ENCODE measurements at regions not wholly inside any gene's neighbourhood (a gene's known extent, or its start where the extent isn't known, plus 50 kb on each side); places are given as distances from the start of the nearest gene placed in this dataset.

GRCh38 chr17:74078363-74078941 lies 125.0 kb upstream of the RPL38 start:
- Histone ChIP-seq H3K4me3 (no peak overlapping the region), H3K27me3 (no peaks in the 10 kb centered on the region), H3K27ac (no peak overlapping the region), H3K9me3 (no peaks in the 10 kb centered on the region), H3K36me3 (no peaks in the 10 kb centered on the region), H3K4me1 (no peaks in the 10 kb centered on the region)
- TF ChIP-seq, protein P1, sequence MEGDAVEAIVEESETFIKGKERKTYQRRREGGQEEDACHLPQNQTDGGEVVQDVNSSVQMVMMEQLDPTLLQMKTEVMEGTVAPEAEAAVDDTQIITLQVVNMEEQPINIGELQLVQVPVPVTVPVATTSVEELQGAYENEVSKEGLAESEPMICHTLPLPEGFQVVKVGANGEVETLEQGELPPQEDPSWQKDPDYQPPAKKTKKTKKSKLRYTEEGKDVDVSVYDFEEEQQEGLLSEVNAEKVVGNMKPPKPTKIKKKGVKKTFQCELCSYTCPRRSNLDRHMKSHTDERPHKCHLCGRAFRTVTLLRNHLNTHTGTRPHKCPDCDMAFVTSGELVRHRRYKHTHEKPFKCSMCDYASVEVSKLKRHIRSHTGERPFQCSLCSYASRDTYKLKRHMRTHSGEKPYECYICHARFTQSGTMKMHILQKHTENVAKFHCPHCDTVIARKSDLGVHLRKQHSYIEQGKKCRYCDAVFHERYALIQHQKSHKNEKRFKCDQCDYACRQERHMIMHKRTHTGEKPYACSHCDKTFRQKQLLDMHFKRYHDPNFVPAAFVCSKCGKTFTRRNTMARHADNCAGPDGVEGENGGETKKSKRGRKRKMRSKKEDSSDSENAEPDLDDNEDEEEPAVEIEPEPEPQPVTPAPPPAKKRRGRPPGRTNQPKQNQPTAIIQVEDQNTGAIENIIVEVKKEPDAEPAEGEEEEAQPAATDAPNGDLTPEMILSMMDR (IDR thresholded peaks at IDR 0.05), result no peak
- DNase-seq (ENCODE audit: low spot score in 2 of 2), result no peak
- intact Hi-C loops (cut with DNase I), result no loop called here

- TF ChIP-seq, protein P1 (IDR thresholded peaks at IDR 0.05), result no peak
- Histone ChIP-seq H3K9me3 (no peaks in the 10 kb centered on the region), H3K4me3 (no peak overlapping the region), H3K27ac (no peak overlapping the region), H3K4me1 (no peaks in the 10 kb centered on the region), H3K36me3 (no peaks in the 10 kb centered on the region), H3K27me3 (no peaks in the 10 kb centered on the region)
- intact Hi-C loops (cut with DNase I), result no loop called here
- DNase-seq (ENCODE audit: low spot score in 2 of 2), result no peak
Observed at GRCh38 chr17:74079537-74080300, 123.8 kb upstream of the RPL38 start.

GRCh38 chr17:74080656-74081582 lies 122.6 kb upstream of the RPL38 start:
- H3K27me3 ChIP-seq, result no peaks in the 10 kb centered on the region
- no peaks in the 10 kb centered on the region for H3K4me1 ChIP-seq
- H3K27ac ChIP-seq, result no peak overlapping the region
- no peaks in the 10 kb centered on the region for H3K9me3 ChIP-seq
- H3K4me3 ChIP-seq, result no peak overlapping the region
- intact Hi-C loops (cut with DNase I), result no loop called here
- H3K36me3 ChIP-seq, result no peaks in the 10 kb centered on the region
- TF ChIP-seq, protein P1 (IDR thresholded peaks at IDR 0.05), result no peak
- no peak for DNase-seq (ENCODE audit: low spot score in 2 of 2)

DNA sequence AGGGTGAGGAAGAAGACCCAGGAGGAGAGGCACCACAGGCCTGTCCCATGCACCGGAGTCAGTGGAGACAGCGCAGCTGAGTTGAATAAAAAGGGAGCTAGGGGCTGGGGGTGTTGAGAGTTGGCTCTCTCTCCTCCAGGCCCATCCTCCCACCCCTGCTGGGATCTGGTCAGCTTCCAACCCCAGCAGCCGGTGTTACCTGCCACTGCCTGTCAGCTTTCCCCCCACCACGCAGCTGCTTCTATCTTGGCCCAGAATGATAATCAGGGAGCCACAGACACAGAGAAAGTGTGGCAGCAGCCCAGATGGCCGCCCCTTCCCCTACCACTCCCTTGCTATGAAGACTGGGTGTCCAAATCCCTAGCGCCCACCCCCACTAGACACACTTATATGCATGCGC lies 120.6 kb upstream of the RPL38 start:
- Histone ChIP-seq H3K4me1 (no peaks in the 10 kb centered on the region), H3K4me3 (no peak overlapping the region), H3K9me3 (no peaks in the 10 kb centered on the region), H3K27me3 (no peaks in the 10 kb centered on the region), H3K36me3 (no peaks in the 10 kb centered on the region), H3K27ac (no peak overlapping the region)
- TF ChIP-seq, protein P1 (IDR thresholded peaks at IDR 0.05), result no peak
- no peak for DNase-seq (ENCODE audit: low spot score in 2 of 2)
- intact Hi-C loops (cut with DNase I), result no loop called here

- H3K27me3 ChIP-seq, result no peaks in the 10 kb centered on the region
- H3K27ac ChIP-seq, result no peak overlapping the region
- TF ChIP-seq, protein P1 (IDR thresholded peaks at IDR 0.05), result no peak
- intact Hi-C loops (cut with DNase I), result no loop called here
- H3K4me3 ChIP-seq, result no peak overlapping the region
- H3K4me1 ChIP-seq, result no peaks in the 10 kb centered on the region
- no peaks in the 10 kb centered on the region for H3K9me3 ChIP-seq
- no peaks in the 10 kb centered on the region for H3K36me3 ChIP-seq
- DNase-seq (ENCODE audit: low spot score in 2 of 2), result no peak
Observed at GRCh38 chr17:74083321-74083720, 120.2 kb upstream of the RPL38 start.
